ENCODE measurements at regions not wholly inside any gene's neighbourhood (a gene's known extent, or its start where the extent isn't known, plus 50 kb on each side); places are given as distances from the start of the nearest gene placed in this dataset.
"Not testable (repeated sequence)": the region's sequence is repeated elsewhere in the genome, so short reads cannot be mapped to it uniquely, and the experiment has no call there.

DNA sequence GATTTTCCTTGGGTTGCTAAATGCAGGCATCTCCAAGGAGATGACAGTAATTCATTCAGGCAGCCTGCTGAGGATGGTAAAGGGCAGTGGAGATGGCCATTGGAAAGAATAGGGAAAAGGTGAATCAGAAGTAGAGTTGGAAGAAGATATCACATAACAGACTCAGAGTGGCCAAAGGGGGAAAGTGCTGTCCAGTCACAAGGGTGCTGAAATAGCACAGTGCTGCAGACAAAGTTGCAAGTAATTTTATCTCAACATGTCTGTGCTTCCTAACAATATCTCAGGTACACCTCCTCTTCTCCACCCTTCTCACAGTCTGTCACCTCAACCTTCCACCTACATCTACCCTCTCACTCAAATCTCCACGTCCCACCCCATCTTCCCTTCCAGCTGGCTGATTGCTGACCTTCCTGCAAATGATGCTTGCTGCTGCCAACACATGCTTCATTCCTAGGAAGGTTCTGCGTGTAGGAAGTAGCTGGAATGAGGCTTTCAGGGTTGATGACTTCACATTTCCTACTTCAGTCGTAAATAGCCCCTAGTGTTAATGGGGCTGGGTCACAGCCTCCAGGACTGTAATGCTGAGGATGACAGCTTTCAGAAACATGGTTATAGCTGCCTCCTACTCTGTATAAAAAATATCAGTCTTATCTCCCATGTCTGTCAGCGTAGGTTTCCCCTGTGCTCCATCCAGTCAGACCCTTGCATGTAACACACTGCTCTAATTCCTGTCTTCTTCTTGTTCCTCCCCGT lies 123.9 kb downstream of the CTNND1 start:
- ChIA-PET CTCF (interaction anchor here (1.0 kb wide), 1 partner anchor 639 kb away, joined by 3 read pairs; no protein-coding TSS in a partner anchor), POLR2A (no interaction called here)
- Histone ChIP-seq H3K27me3 (ENCODE audit: control insufficient read depth, insufficient read depth, low read length) (no peaks in the 10 kb centered on the region), H3K27ac (ENCODE audit: low read depth, low read length) (no peak overlapping the region), H3K4me3 (ENCODE audit: low read depth, low read length) (no peak overlapping the region), H3K9me3 (ENCODE audit: control insufficient read depth, insufficient read depth, low read length) (no peaks in the 10 kb centered on the region)
- no peak for DNase-seq (ENCODE audit: low read depth, low spot score)
- TF ChIP-seq, protein P1, sequence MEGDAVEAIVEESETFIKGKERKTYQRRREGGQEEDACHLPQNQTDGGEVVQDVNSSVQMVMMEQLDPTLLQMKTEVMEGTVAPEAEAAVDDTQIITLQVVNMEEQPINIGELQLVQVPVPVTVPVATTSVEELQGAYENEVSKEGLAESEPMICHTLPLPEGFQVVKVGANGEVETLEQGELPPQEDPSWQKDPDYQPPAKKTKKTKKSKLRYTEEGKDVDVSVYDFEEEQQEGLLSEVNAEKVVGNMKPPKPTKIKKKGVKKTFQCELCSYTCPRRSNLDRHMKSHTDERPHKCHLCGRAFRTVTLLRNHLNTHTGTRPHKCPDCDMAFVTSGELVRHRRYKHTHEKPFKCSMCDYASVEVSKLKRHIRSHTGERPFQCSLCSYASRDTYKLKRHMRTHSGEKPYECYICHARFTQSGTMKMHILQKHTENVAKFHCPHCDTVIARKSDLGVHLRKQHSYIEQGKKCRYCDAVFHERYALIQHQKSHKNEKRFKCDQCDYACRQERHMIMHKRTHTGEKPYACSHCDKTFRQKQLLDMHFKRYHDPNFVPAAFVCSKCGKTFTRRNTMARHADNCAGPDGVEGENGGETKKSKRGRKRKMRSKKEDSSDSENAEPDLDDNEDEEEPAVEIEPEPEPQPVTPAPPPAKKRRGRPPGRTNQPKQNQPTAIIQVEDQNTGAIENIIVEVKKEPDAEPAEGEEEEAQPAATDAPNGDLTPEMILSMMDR (IDR thresholded peaks at IDR 0.05; ENCODE audit: low read depth, low read length), result no peak

GRCh38 chr11:57888386-57888785 lies 126.8 kb downstream of the CTNND1 start:
- CTCF ChIA-PET, result no interaction called here

GRCh38 chr11:57890521-57890920 lies 128.9 kb downstream of the CTNND1 start:
- no peak for DNase-seq (ENCODE audit: low read depth, low spot score)
- TF ChIP-seq, protein P1 (IDR thresholded peaks at IDR 0.05; ENCODE audit: low read depth, low read length), result no peak
- H3K27me3 ChIP-seq (ENCODE audit: control insufficient read depth, insufficient read depth, low read length), result no peaks in the 10 kb centered on the region
- ChIA-PET CTCF (no interaction called here), POLR2A (no interaction called here)
- no peak overlapping the region for H3K27ac ChIP-seq (ENCODE audit: low read depth, low read length)
- H3K4me3 ChIP-seq (ENCODE audit: low read depth, low read length), result no peak overlapping the region
- H3K9me3 ChIP-seq (ENCODE audit: control insufficient read depth, insufficient read depth, low read length), result no peaks in the 10 kb centered on the region

More at GRCh38 chr11:57888386-57888785, 126.8 kb downstream of the CTNND1 start:
- H3K27ac ChIP-seq (ENCODE audit: low read depth, low read length), result no peak overlapping the region
- POLR2A ChIA-PET, result no interaction called here
- no peaks in the 10 kb centered on the region for H3K27me3 ChIP-seq (ENCODE audit: control insufficient read depth, insufficient read depth, low read length)
- H3K9me3 ChIP-seq (ENCODE audit: control insufficient read depth, insufficient read depth, low read length), result no peaks in the 10 kb centered on the region
- no peak overlapping the region for H3K4me3 ChIP-seq (ENCODE audit: low read depth, low read length)
- TF ChIP-seq, protein P1 (IDR thresholded peaks at IDR 0.05; ENCODE audit: low read depth, low read length), result no peak
- no peak for DNase-seq (ENCODE audit: low read depth, low spot score)

- H3K4me3 ChIP-seq (ENCODE audit: low read depth, low read length); POLR2A ChIA-PET; DNase-seq (ENCODE audit: low read depth, low spot score); H3K27ac ChIP-seq (ENCODE audit: low read depth, low read length); CTCF ChIA-PET; H3K27me3 ChIP-seq (ENCODE audit: control insufficient read depth, insufficient read depth, low read length); H3K9me3 ChIP-seq (ENCODE audit: control insufficient read depth, insufficient read depth, low read length): not testable (repeated sequence)
Measured at GRCh38 chr11:57893200-57893599, 130.5 kb upstream of the OR9Q1 start.

- no peak for DNase-seq (ENCODE audit: low read depth, low spot score)
- no peaks in the 10 kb centered on the region for H3K9me3 ChIP-seq (ENCODE audit: control insufficient read depth, insufficient read depth, low read length)
- ChIA-PET CTCF (no interaction called here), POLR2A (no interaction called here)
- H3K27ac ChIP-seq (ENCODE audit: low read depth, low read length), result no peak overlapping the region
- TF ChIP-seq, protein P1 (IDR thresholded peaks at IDR 0.05; ENCODE audit: low read depth, low read length), result no peak
- H3K4me3 ChIP-seq (ENCODE audit: low read depth, low read length), result no peak overlapping the region
- peaks cover 3% of the 10 kb centered on the region for H3K27me3 ChIP-seq (ENCODE audit: control insufficient read depth, insufficient read depth, low read length)
Measured at GRCh38 chr11:57896361-57897145, 127.1 kb upstream of the OR9Q1 start.
